Mesenchymal stem cell (in vitro differentiated cells and primary cell): ENCODE measurements at regions not wholly inside any gene's neighbourhood (a gene's known extent, or its start where the extent isn't known, plus 50 kb on each side); places are given as distances from the start of the nearest gene placed in this dataset.

Source experiments
- DNase-seq: peaks from one replicate; pipeline ENCODE4 v3.0.0-alpha.2; 2013
- H2AFZ ChIP-seq: one replicate; pipeline ENCODE4 v1.6.1; 2013; ENCODE audit warnings: low read depth, mild to moderate bottlenecking, control low read depth, inconsistent platforms, low read length, moderate library complexity
- H2AK5ac ChIP-seq: 2 replicates; pipeline ENCODE4 v1.6.1; 2013; ENCODE audit warnings: low read length, moderate library complexity, mild to moderate bottlenecking, inconsistent platforms; ENCODE audit not compliant: severe bottlenecking
- H2BK120ac ChIP-seq: one replicate; pipeline ENCODE4 v1.6.1; 2013; ENCODE audit warnings: low read depth, mild to moderate bottlenecking, inconsistent platforms, low read length, moderate library complexity
- H2BK12ac ChIP-seq, 2 experiments: one replicate each; pipeline ENCODE4 v1.6.1; 2013; ENCODE audit warnings: inconsistent platforms in 2 of 2, low read length in 2 of 2, mild to moderate bottlenecking in 2 of 2, moderate library complexity in 2 of 2, control low read depth in 1 of 2
- H2BK15ac ChIP-seq: one replicate; pipeline ENCODE4 v1.6.1; 2013; ENCODE audit warnings: mild to moderate bottlenecking, low read depth, inconsistent platforms; ENCODE audit not compliant: poor library complexity, severe bottlenecking
- H2BK5ac ChIP-seq: 2 replicates; pipeline ENCODE4 v1.6.1; 2013; ENCODE audit warnings: low read depth, mild to moderate bottlenecking, low read length, control low read depth, inconsistent platforms; ENCODE audit not compliant: poor library complexity, severe bottlenecking
- H3K14ac ChIP-seq, 2 experiments: one replicate each; pipeline ENCODE4 v1.6.1; 2013; ENCODE audit warnings: inconsistent platforms in 2 of 2, low read length in 2 of 2, control low read depth in 1 of 2, mild to moderate bottlenecking in 1 of 2, moderate library complexity in 1 of 2
- H3K18ac ChIP-seq, 2 experiments: one replicate each; pipeline ENCODE4 v1.6.1; 2013; ENCODE audit warnings: inconsistent platforms in 2 of 2, low read length in 2 of 2, control low read depth in 1 of 2, low read depth in 1 of 2, mild to moderate bottlenecking in 1 of 2
- H3K23ac ChIP-seq, 2 experiments: one replicate each; pipeline ENCODE4 v1.6.1; 2013; ENCODE audit warnings: inconsistent platforms in 2 of 2, low read length in 2 of 2, mild to moderate bottlenecking in 2 of 2, moderate library complexity in 2 of 2, control low read depth in 1 of 2
- H3K27ac ChIP-seq: 2 replicates; pipeline ENCODE4 v1.5.1; 2013; ENCODE audit warnings: mild to moderate bottlenecking, moderate library complexity, low read length, control low read depth, inconsistent platforms; ENCODE audit not compliant: poor library complexity, severe bottlenecking
- H3K27me3 ChIP-seq, 2 experiments: 2 replicates each; pipeline versions ENCODE4 v1.6.1 to v1.7.0; 2013; ENCODE audit warnings: low read length in 2 of 2, mild to moderate bottlenecking in 2 of 2, moderate library complexity in 2 of 2, control low read depth in 1 of 2, inconsistent platforms in 1 of 2; ENCODE audit not compliant: control insufficient read depth in 1 of 2, insufficient read depth in 1 of 2
- H3K36me3 ChIP-seq, 2 experiments: 2 replicates each; pipeline versions ENCODE4 v1.6.1 to v1.7.0; 2013; ENCODE audit warnings: low read length in 2 of 2, control low read depth in 1 of 2, inconsistent platforms in 1 of 2, low read depth in 1 of 2, mild to moderate bottlenecking in 1 of 2; ENCODE audit not compliant: insufficient read depth in 2 of 2, control insufficient read depth in 1 of 2
- H3K4ac ChIP-seq, 2 experiments: one replicate each; pipeline ENCODE4 v1.6.1; 2013; ENCODE audit warnings: inconsistent platforms in 2 of 2, low read length in 2 of 2, mild to moderate bottlenecking in 2 of 2, moderate library complexity in 2 of 2, control low read depth in 1 of 2, low read depth in 1 of 2
- H3K4me1 ChIP-seq: 2 replicates; pipeline ENCODE4 v1.6.1; 2013; ENCODE audit warnings: low read depth, low read length, control low read depth; ENCODE audit not compliant: control insufficient read depth, insufficient read depth
- H3K4me2 ChIP-seq: 2 replicates; pipeline ENCODE4 v1.6.1; 2013; ENCODE audit warnings: low read length, mild to moderate bottlenecking, inconsistent platforms; ENCODE audit not compliant: poor library complexity, severe bottlenecking
- H3K4me3 ChIP-seq, 2 experiments: 2 replicates each; pipeline versions ENCODE4 v1.5.1 to v1.7.0; 2013; ENCODE audit warnings: low read length in 2 of 2, mild to moderate bottlenecking in 2 of 2, control low read depth in 1 of 2, low read depth in 1 of 2; ENCODE audit not compliant: insufficient read depth in 1 of 2
- H3K79me1 ChIP-seq: replicated peaks from 2 replicates; pipeline ENCODE4 v1.6.1; 2013; ENCODE audit warnings: mild to moderate bottlenecking, control low read depth, low read length, inconsistent platforms; ENCODE audit not compliant: poor library complexity, severe bottlenecking
- H3K9ac ChIP-seq: 2 replicates; pipeline ENCODE4 v1.7.0; 2013; ENCODE audit warnings: mild to moderate bottlenecking, low read length, moderate library complexity
- H3K9me3 ChIP-seq: 2 replicates; pipeline ENCODE4 v1.7.0; 2013; ENCODE audit warnings: mild to moderate bottlenecking, low read length; ENCODE audit not compliant: control insufficient read depth
- H4K8ac ChIP-seq: one replicate; pipeline ENCODE4 v1.6.1; 2013; ENCODE audit warnings: inconsistent platforms, mild to moderate bottlenecking, low read length, moderate library complexity
- H4K91ac ChIP-seq: one replicate; pipeline ENCODE4 v1.6.1; 2013; ENCODE audit warnings: mild to moderate bottlenecking, low read length, inconsistent platforms
- WGBS: methylation state at CpG from one replicate; pipeline ENCODE4 v1.1.7; 2013; ENCODE audit warnings: mixed read lengths; 5-methylcytosine and 5-hydroxymethylcytosine counted together

DNA sequence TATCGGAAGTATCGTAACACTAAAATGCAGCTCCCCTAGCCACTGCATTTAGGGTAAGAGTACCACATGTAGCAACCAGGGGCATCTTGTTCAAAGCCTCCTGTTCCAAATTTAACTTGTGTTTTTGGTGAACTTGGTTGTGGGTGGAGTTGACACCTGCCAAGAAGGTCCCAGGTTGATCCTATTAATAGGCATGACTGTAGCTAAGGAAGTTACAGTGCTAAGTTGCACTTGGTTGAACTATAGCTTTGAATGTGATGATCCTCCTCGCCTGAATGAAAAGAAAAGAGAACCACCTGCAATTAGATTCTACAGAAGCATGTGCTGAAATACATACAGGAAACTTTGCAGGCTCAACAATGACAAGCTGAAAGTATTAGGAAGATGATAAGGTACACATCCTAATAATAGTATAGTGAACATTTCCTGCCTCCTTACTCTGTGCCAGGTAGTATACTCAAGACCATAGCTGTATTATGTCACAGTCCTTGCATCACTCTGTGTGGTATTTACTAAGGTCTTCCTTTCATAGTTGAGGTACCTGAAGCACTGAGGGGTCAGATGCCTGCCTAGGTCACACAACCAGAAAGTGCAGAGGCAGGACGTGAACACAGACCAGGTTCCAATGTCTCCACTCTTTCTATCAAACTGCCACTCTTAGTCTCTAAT is 64.5 kb upstream of the PIP5K1B start:
- Histone ChIP-seq H3K36me3 (no peaks in the 10 kb centered on the region), H4K91ac (no peak overlapping the region)
- 90% methylated on average over 4 of the region's 4 CpGs for WGBS

DNA sequence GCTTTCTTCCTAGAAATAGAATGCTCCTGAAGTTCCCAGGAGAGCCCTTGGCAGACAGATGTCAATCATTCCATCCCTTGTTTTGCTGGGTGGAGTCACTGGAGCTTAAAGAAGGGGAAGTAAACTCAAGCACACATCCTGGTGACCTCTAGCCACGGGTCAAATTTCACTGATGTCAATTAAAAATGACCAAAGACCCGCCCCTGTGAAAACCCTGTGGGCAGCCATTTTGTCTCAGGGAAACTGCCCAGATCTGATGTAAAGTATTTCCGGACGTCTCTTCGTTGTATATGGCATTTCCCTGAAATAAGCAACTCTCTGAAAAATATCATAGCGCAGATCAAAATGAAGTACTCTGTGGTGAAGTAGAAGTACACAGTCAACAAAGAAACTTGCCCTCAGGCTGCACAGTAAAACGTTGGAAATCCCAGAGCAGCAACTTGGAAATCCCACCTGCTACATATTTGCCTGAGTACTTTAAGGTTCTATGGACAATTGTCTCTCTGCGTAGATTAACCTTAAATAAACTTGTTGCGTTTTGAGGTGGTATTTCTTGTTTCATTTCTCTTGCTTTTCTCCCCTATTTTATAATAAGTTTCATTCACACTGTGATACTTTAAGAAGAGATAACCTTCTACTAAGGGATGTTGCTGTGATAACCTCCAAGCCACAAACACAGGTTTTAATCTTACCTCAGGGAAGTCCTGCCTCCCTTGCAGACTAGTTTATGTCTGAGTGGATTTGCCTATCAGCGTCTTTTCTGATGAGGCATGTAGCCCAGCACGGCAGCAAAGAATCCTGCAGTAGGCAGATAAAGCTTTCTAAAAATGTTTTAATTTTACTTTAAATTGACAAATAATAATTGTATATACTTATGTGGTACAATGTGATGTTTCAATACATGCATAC is 60.9 kb upstream of the PIP5K1B start:
- Histone ChIP-seq H3K9me3 (no peaks in the 10 kb centered on the region), H3K18ac (no peak overlapping the region), H2AFZ (no peak overlapping the region), H4K91ac (no peak overlapping the region), H3K4me3 (no peak overlapping the region), H3K14ac (no peak overlapping the region), H3K9ac (no peak overlapping the region), H2BK12ac (no peak overlapping the region), H2BK5ac (no peak overlapping the region), H3K27ac (no peak overlapping the region), H3K23ac (no peak overlapping the region), H2BK120ac (no peak overlapping the region), H3K4ac (no peak overlapping the region), H3K4me1 (no peaks in the 10 kb centered on the region), H3K79me1 (no peaks in the 10 kb centered on the region), H4K8ac (no peak overlapping the region), H3K27me3 (no peaks in the 10 kb centered on the region), H3K36me3 (no peaks in the 10 kb centered on the region), H2AK5ac (no peak overlapping the region), H3K4me2 (no peak overlapping the region), H2BK15ac (no peak overlapping the region)
- no peak for DNase-seq
- WGBS, result 84% methylated on average over 8 of the region's 11 CpGs

More for the DNA sequence above, 64.5 kb upstream of the PIP5K1B start:
- no peaks in the 10 kb centered on the region for H3K9me3 ChIP-seq
- H2BK12ac ChIP-seq, result no peak overlapping the region
- no peak overlapping the region for H2AFZ ChIP-seq
- H3K4me1 ChIP-seq, result no peaks in the 10 kb centered on the region
- no peak overlapping the region for H4K8ac ChIP-seq
- no peak overlapping the region for H3K9ac ChIP-seq
- no peak overlapping the region for H3K27ac ChIP-seq
- no peak overlapping the region for H3K4ac ChIP-seq
- no peak overlapping the region for H2AK5ac ChIP-seq
- H3K4me2 ChIP-seq, result no peak overlapping the region
- no peak overlapping the region for H3K14ac ChIP-seq
- H2BK15ac ChIP-seq, result no peak overlapping the region
- no peaks in the 10 kb centered on the region for H3K27me3 ChIP-seq
- H2BK120ac ChIP-seq, result no peak overlapping the region
- no peak overlapping the region for H2BK5ac ChIP-seq
- H3K18ac ChIP-seq, result no peak overlapping the region
- no peaks in the 10 kb centered on the region for H3K79me1 ChIP-seq
- no peak overlapping the region for H3K23ac ChIP-seq
- DNase-seq, result no peak
- no peak overlapping the region for H3K4me3 ChIP-seq

DNA sequence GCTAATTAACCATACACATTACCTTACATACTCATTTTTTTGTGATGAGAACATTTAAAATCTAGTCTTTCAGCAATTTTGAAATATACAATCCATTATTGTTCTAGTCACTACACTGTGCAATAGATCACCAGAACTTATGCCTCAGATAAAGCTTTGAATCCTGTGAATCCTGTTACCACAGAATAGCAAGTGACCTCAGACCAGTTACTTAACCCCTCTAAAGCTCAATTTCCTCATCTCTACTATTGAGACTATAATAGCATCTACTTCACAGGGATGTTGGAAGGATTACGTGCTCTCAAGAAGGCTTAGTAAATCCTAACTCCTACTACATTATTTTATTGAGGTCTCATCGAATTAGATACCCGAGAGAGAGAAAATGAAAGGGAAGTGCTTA is 60.2 kb upstream of the PIP5K1B start:
- Histone ChIP-seq H3K27ac (no peak overlapping the region), H4K91ac (no peak overlapping the region), H3K36me3 (no peaks in the 10 kb centered on the region), H2AFZ (no peak overlapping the region), H4K8ac (no peak overlapping the region), H2BK120ac (no peak overlapping the region), H3K9me3 (no peaks in the 10 kb centered on the region), H3K27me3 (no peaks in the 10 kb centered on the region), H3K14ac (no peak overlapping the region), H3K4me3 (no peak overlapping the region), H3K4ac (no peak overlapping the region), H3K9ac (no peak overlapping the region), H2BK5ac (no peak overlapping the region), H3K23ac (no peak overlapping the region), H3K4me1 (no peaks in the 10 kb centered on the region), H2AK5ac (no peak overlapping the region), H3K4me2 (no peak overlapping the region), H2BK15ac (no peak overlapping the region), H3K18ac (no peak overlapping the region), H3K79me1 (no peaks in the 10 kb centered on the region), H2BK12ac (no peak overlapping the region)
- DNase-seq, result no peak
- 50% methylated on average over 1 of the region's 3 CpGs for WGBS

DNA sequence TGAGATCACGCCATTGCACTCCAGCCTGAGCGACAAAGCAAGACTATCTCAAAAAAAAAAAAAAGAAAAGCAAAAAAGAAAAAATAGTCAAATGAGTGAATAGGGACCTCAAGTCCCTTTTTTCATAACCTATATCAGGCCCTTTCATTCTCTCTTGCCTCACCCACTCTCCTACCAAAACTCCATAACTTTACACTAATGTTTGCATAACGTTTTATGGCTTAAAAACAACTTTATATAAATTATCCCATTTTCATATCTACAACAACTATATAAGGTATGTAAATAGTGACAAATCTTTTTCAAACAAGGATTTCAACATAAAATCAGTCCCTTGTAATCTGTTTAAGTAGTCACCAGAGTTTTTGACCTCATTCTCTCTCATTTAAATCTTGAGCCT is 56.9 kb upstream of the PIP5K1B start:
- WGBS, result 80% methylated on average over 1 of the region's 3 CpGs

More for the DNA sequence above, 56.9 kb upstream of the PIP5K1B start:
- Histone ChIP-seq H2BK15ac (no peak overlapping the region), H3K14ac (no peak overlapping the region), H4K8ac (no peak overlapping the region), H3K18ac (no peak overlapping the region), H3K36me3 (no peaks in the 10 kb centered on the region), H3K79me1 (no peaks in the 10 kb centered on the region), H3K27ac (no peak overlapping the region), H2BK12ac (no peak overlapping the region), H3K4ac (no peak overlapping the region), H2BK120ac (no peak overlapping the region), H3K27me3 (no peaks in the 10 kb centered on the region), H3K4me1 (no peaks in the 10 kb centered on the region), H2BK5ac (no peak overlapping the region), H3K9me3 (no peaks in the 10 kb centered on the region), H3K23ac (no peak overlapping the region), H3K4me2 (no peak overlapping the region), H2AFZ (no peak overlapping the region), H3K9ac (no peak overlapping the region), H2AK5ac (no peak overlapping the region), H3K4me3 (no peak overlapping the region), H4K91ac (no peak overlapping the region)
- DNase-seq, result no peak
